H9 (cell line): ENCODE measurements at regions not wholly inside any gene's neighbourhood (a gene's known extent, or its start where the extent isn't known, plus 50 kb on each side); places are given as distances from the start of the nearest gene placed in this dataset.

ENCODE experiments used
- DNase-seq: peaks from one replicate; pipeline ENCODE4 v3.0.0-alpha.2; 2017
- H2AFZ ChIP-seq: one replicate; pipeline ENCODE4 v1.6.1; 2013; ENCODE audit warnings: mild to moderate bottlenecking, low read length, control low read depth, moderate library complexity
- H2AK5ac ChIP-seq: 2 replicates; pipeline ENCODE4 v1.6.1; 2013; ENCODE audit warnings: low read length, control low read depth, mixed read lengths; ENCODE audit not compliant: insufficient read length
- H2BK120ac ChIP-seq: one replicate; pipeline ENCODE4 v1.6.1; 2013; ENCODE audit warnings: low read depth, mild to moderate bottlenecking, low read length, control low read depth, inconsistent platforms; ENCODE audit not compliant: poor library complexity, severe bottlenecking
- H2BK12ac ChIP-seq: 2 replicates; pipeline ENCODE4 v1.6.1; 2013; ENCODE audit warnings: low read length, control low read depth, mixed read lengths, low read depth; ENCODE audit not compliant: insufficient read length
- H2BK15ac ChIP-seq: 2 replicates; pipeline ENCODE4 v1.6.1; 2013; ENCODE audit warnings: low read depth, low read length, control low read depth
- H2BK20ac ChIP-seq: one replicate; pipeline ENCODE4 v1.6.1; 2013; ENCODE audit warnings: low read depth, mild to moderate bottlenecking, low read length, control low read depth, inconsistent platforms; ENCODE audit not compliant: poor library complexity, severe bottlenecking
- H2BK5ac ChIP-seq: 2 replicates; pipeline ENCODE4 v1.6.1; 2013; ENCODE audit warnings: low read length, control low read depth, mixed read lengths; ENCODE audit not compliant: insufficient read length
- H3K14ac ChIP-seq: 2 replicates; pipeline ENCODE4 v1.6.1; 2013; ENCODE audit warnings: low read length, control low read depth; ENCODE audit not compliant: insufficient read depth
- H3K18ac ChIP-seq: 2 replicates; pipeline ENCODE4 v1.6.1; 2013; ENCODE audit warnings: low read depth, mild to moderate bottlenecking, mixed read lengths, low read length, control low read depth; ENCODE audit not compliant: insufficient read length
- H3K23ac ChIP-seq: 2 replicates; pipeline ENCODE4 v1.6.1; 2013; ENCODE audit warnings: low read length, control low read depth, mixed read lengths, low read depth; ENCODE audit not compliant: insufficient read length
- H3K23me2 ChIP-seq: 2 replicates; pipeline ENCODE4 v1.6.1; 2013; ENCODE audit warnings: low read depth, mild to moderate bottlenecking, mixed read lengths, low read length, control low read depth; ENCODE audit not compliant: insufficient read length, poor library complexity, severe bottlenecking
- H3K27ac ChIP-seq: 2 replicates; pipeline ENCODE4 v1.5.1; 2013; ENCODE audit warnings: low read length, control low read depth, mixed read lengths, low read depth; ENCODE audit not compliant: insufficient read length
- H3K27me3 ChIP-seq: 2 replicates; pipeline ENCODE4 v1.6.1; 2013; ENCODE audit warnings: low read length, control low read depth, inconsistent platforms; ENCODE audit not compliant: insufficient read depth
- H3K4ac ChIP-seq: 2 replicates; pipeline ENCODE4 v1.6.1; 2013; ENCODE audit warnings: low read depth, mild to moderate bottlenecking, control low read depth, inconsistent platforms, low read length, moderate library complexity
- H3K4me1 ChIP-seq: 2 replicates; pipeline ENCODE4 v1.6.1; 2013; ENCODE audit warnings: low read length, control low read depth, inconsistent platforms; ENCODE audit not compliant: insufficient read depth
- H3K4me2 ChIP-seq: 2 replicates; pipeline ENCODE4 v1.6.1; 2013; ENCODE audit warnings: low read length, control low read depth, mixed read lengths; ENCODE audit not compliant: insufficient read length, insufficient read depth
- H3K56ac ChIP-seq: 2 replicates; pipeline ENCODE4 v1.6.1; 2013; ENCODE audit warnings: low read depth, mild to moderate bottlenecking, mixed read lengths, low read length, control low read depth; ENCODE audit not compliant: insufficient read length
- H3K79me1 ChIP-seq: 2 replicates; pipeline ENCODE4 v1.6.1; 2013; ENCODE audit warnings: low read depth, mild to moderate bottlenecking, moderate library complexity, low read length, control low read depth, inconsistent platforms; ENCODE audit not compliant: insufficient read depth, poor library complexity, severe bottlenecking
- H3K79me2 ChIP-seq: 2 replicates; pipeline ENCODE4 v1.6.1; 2013; ENCODE audit warnings: low read length, control low read depth, inconsistent platforms; ENCODE audit not compliant: insufficient read depth
- H3K9ac ChIP-seq: 2 replicates; pipeline ENCODE4 v1.6.1; 2013; ENCODE audit warnings: low read length, control low read depth, mixed read lengths; ENCODE audit not compliant: insufficient read length; ENCODE audit errors: extremely low read depth
- H3K9me3 ChIP-seq: one replicate; pipeline ENCODE4 v1.6.1; 2013; ENCODE audit warnings: low read depth, low read length, inconsistent platforms; ENCODE audit not compliant: control insufficient read depth
- H3T11ph ChIP-seq: one replicate; pipeline ENCODE4 v1.6.1; 2013; ENCODE audit warnings: mild to moderate bottlenecking, low read length, control low read depth, inconsistent platforms
- H4K20me1 ChIP-seq: one replicate; pipeline ENCODE4 v1.6.1; 2013; ENCODE audit not compliant: control insufficient read depth, insufficient read length, insufficient read depth
- H4K5ac ChIP-seq: 2 replicates; pipeline ENCODE4 v1.6.1; 2013; ENCODE audit warnings: low read depth, mild to moderate bottlenecking, mixed read lengths, low read length, control low read depth; ENCODE audit not compliant: insufficient read length
- H4K8ac ChIP-seq: replicated peaks from 2 replicates; pipeline ENCODE4 v1.6.1; 2013; ENCODE audit warnings: low read length, control low read depth, mixed read lengths, low read depth; ENCODE audit not compliant: insufficient read length
- H4K91ac ChIP-seq: 2 replicates; pipeline ENCODE4 v1.6.1; 2013; ENCODE audit warnings: low read depth, mild to moderate bottlenecking, moderate library complexity, mixed read lengths, low read length, control low read depth; ENCODE audit not compliant: insufficient read length
- H3K27ac Mint-ChIP-seq, 3 experiments: 2 replicates in 2 of 3; 3 replicates in 1 of 3; pipeline ENCODE4 v1.8.0; 2020 to 2021; ENCODE audit warnings: mixed read lengths in 3 of 3, mild to moderate bottlenecking in 1 of 3, moderate library complexity in 1 of 3
- H3K27me3 Mint-ChIP-seq: 2 replicates; pipeline ENCODE4 v1.8.0; 2021; ENCODE audit warnings: low read depth, mild to moderate bottlenecking, moderate library complexity, mixed read lengths
- H3K36me3 Mint-ChIP-seq, 3 experiments: 2 replicates in 2 of 3; 3 replicates in 1 of 3; pipeline ENCODE4 v1.8.0; 2020 to 2021; ENCODE audit warnings: low read depth in 3 of 3, mixed read lengths in 3 of 3; ENCODE audit not compliant: insufficient read depth in 1 of 3
- H3K4me1 Mint-ChIP-seq, 2 experiments: 2 replicates each; pipeline ENCODE4 v1.8.0; 2020; ENCODE audit warnings: mixed read lengths in 2 of 2
- H3K4me3 Mint-ChIP-seq, 2 experiments: 2 replicates in 1 of 2; 3 replicates in 1 of 2; pipeline ENCODE4 v1.8.0; 2020 to 2021; ENCODE audit warnings: mild to moderate bottlenecking in 2 of 2, mixed read lengths in 2 of 2, moderate library complexity in 1 of 2
- H3K9me3 Mint-ChIP-seq, 2 experiments: 2 replicates in 1 of 2; 3 replicates in 1 of 2; pipeline ENCODE4 v1.8.0; 2020; ENCODE audit warnings: mild to moderate bottlenecking in 2 of 2, mixed read lengths in 2 of 2, moderate library complexity in 1 of 2
- CTCF ChIP-seq: fragments of 200-600 bp; sonication (generic); conservative IDR thresholded peaks from 3 replicates; pipeline ENCODE4 v1.8.0; 2021; ENCODE audit warnings: antibody characterized with exemption, mild to moderate bottlenecking
- WGBS: extraction: QIAGEN DNeasy Blood & Tissue Kit; methylation state at CpG from one replicate; pipeline ENCODE4 v1.1.7; 2013; ENCODE audit warnings: missing lambda C conversion rate, low lambda C conversion rate, mixed read lengths; ENCODE audit not compliant: insufficient read length; ENCODE audit errors: extremely low coverage; 5-methylcytosine and 5-hydroxymethylcytosine counted together

GRCh38 chr15:95401587-95401986, 928.9 kb upstream of the NR2F2 start:
- no peaks in the 10 kb centered on the region for H3K79me1 ChIP-seq
- H2BK12ac ChIP-seq = no peak overlapping the region
- no peaks in the 10 kb centered on the region for H3K9me3 ChIP-seq
- no peak overlapping the region for H3K4ac ChIP-seq
- TF ChIP-seq CTCF = no peak
- no peak overlapping the region for H3K23ac ChIP-seq
- no peak overlapping the region for H3K9ac ChIP-seq
- no peaks in the 10 kb centered on the region for H3K27me3 ChIP-seq
- Mint-ChIP-seq H3K9me3 (no peaks in the 10 kb centered on the region), H3K4me3 (no peak overlapping the region), H3K36me3 (no peaks in the 10 kb centered on the region), H3K4me1 (no peaks in the 10 kb centered on the region), H3K27ac (no peak overlapping the region), H3K27me3 (no peaks in the 10 kb centered on the region)
- H3K4me2 ChIP-seq = no peak overlapping the region
- no peak overlapping the region for H3K56ac ChIP-seq
- no peak overlapping the region for H3K14ac ChIP-seq
- no peak overlapping the region for H3T11ph ChIP-seq
- no peak overlapping the region for H3K27ac ChIP-seq
- no peaks in the 10 kb centered on the region for H3K79me2 ChIP-seq
- H2AFZ ChIP-seq = no peak overlapping the region
- WGBS = no CpG with 5 or more reads among the region's 1 CpG
- no peak overlapping the region for H4K8ac ChIP-seq
- H2BK5ac ChIP-seq = no peak overlapping the region
- no peaks in the 10 kb centered on the region for H4K20me1 ChIP-seq
- no peak overlapping the region for H2BK15ac ChIP-seq
- no peak overlapping the region for H2BK120ac ChIP-seq
- H2BK20ac ChIP-seq = no peak overlapping the region
- no peak for DNase-seq
- H2AK5ac ChIP-seq = no peak overlapping the region
- no peak overlapping the region for H4K91ac ChIP-seq
- no peaks in the 10 kb centered on the region for H3K4me1 ChIP-seq
- H3K23me2 ChIP-seq = no peaks in the 10 kb centered on the region
- no peak overlapping the region for H3K18ac ChIP-seq
- no peak overlapping the region for H4K5ac ChIP-seq
